ENCODE measurements at regions not wholly inside any gene's neighbourhood (a gene's known extent, or its start where the extent isn't known, plus 50 kb on each side); places are given as distances from the start of the nearest gene placed in this dataset.

- Histone ChIP-seq H3K4me3 (no peak overlapping the region), H3K4me1 (no peaks in the 10 kb centered on the region), H3K27ac (no peak overlapping the region), H3K27me3 (replicated peaks in 1 of 7) (no peaks in the 10 kb centered on the region), H3K36me3 (no peaks in the 10 kb centered on the region), H3K9me3 (no peaks in the 10 kb centered on the region)
- TF ChIP-seq POLR2AphosphoS5 (IDR thresholded peaks at IDR 0.05) (no peak), CTCF (IDR thresholded peaks at IDR 0.05 in 8 of 11, conservative IDR thresholded peaks at IDR 0.05 in 3 of 11) (no peak), POLR2A (IDR thresholded peaks at IDR 0.05) (no peak)
- DNase-seq, result no peak
- intact Hi-C loops (cut with DNase I; ENCODE audit: low total_unique reads), result no loop called here
Observed at GRCh38 chr6:138017166-138017757, 90.0 kb downstream of the PERP start.

GRCh38 chr6:138018297-138018696, 88.9 kb downstream of the PERP start:
- no peaks in the 10 kb centered on the region for H3K36me3 ChIP-seq
- no peak for DNase-seq
- H3K27me3 ChIP-seq (replicated peaks in 1 of 7), result no peaks in the 10 kb centered on the region
- H3K9me3 ChIP-seq, result no peaks in the 10 kb centered on the region
- no peak overlapping the region for H3K4me3 ChIP-seq
- H3K4me1 ChIP-seq, result no peaks in the 10 kb centered on the region
- no peak overlapping the region for H3K27ac ChIP-seq
- intact Hi-C loops (cut with DNase I; ENCODE audit: low total_unique reads), result no loop called here
- TF ChIP-seq POLR2AphosphoS5 (IDR thresholded peaks at IDR 0.05) (no peak), POLR2A (IDR thresholded peaks at IDR 0.05) (no peak), CTCF (IDR thresholded peaks at IDR 0.05 in 8 of 11, conservative IDR thresholded peaks at IDR 0.05 in 3 of 11) (no peak)

GRCh38 chr6:138025528-138025978, 81.7 kb downstream of the PERP start:
- Histone ChIP-seq H3K36me3 (no peaks in the 10 kb centered on the region), H3K9me3 (no peaks in the 10 kb centered on the region), H3K27me3 (replicated peaks in 1 of 7) (peaks cover 0 to 4% (median 0%) of the 10 kb centered on the region in 7 donors), H3K27ac (no peak overlapping the region), H3K4me1 (no peaks in the 10 kb centered on the region), H3K4me3 (no peak overlapping the region)
- no peak for DNase-seq
- WGBS, 5 donors, result 84 to 95% (median 89%) methylated on average over 2 of the region's 2 CpGs
- intact Hi-C loops (cut with DNase I; ENCODE audit: low total_unique reads), result no loop called here
- TF ChIP-seq POLR2A (IDR thresholded peaks at IDR 0.05), result no peak
- TF ChIP-seq POLR2AphosphoS5 (IDR thresholded peaks at IDR 0.05), result no peak
- no peak for TF ChIP-seq CTCF (IDR thresholded peaks at IDR 0.05 in 8 of 11, conservative IDR thresholded peaks at IDR 0.05 in 3 of 11)

DNA sequence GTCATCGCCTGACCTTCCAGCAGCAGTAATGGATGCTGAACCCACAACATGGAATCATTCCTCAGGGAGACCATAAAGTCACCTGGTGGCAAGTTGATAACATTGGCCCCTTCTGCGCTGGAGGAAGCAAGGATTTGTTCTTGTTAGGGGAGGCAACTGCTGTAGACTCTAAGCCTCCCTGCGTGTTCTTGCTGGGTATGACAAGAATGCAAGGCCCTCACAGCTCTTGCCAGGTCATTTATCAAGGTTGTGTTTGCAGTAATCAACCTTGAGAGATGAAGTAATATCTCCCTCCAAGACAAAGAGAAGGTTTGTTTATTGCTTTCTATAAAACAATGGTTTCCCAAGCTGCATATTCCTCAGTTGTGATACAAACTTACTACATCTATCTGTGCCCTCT, 80.9 kb downstream of the PERP start:
- H3K36me3 ChIP-seq, result no peaks in the 10 kb centered on the region
- no peak overlapping the region for H3K4me3 ChIP-seq
- WGBS, 5 donors, result 77 to 95% (median 91%) methylated on average over 3 of the region's 3 CpGs
- H3K27ac ChIP-seq, result no peak overlapping the region
- H3K4me1 ChIP-seq, result no peaks in the 10 kb centered on the region
- no peaks in the 10 kb centered on the region for H3K9me3 ChIP-seq
- intact Hi-C loops (cut with DNase I; ENCODE audit: low total_unique reads), result no loop called here
- H3K27me3 ChIP-seq (replicated peaks in 1 of 7), result peaks cover 0 to 4% (median 0%) of the 10 kb centered on the region in 7 donors
- DNase-seq, result no peak
- TF ChIP-seq CTCF (IDR thresholded peaks at IDR 0.05 in 8 of 11, conservative IDR thresholded peaks at IDR 0.05 in 3 of 11), result no peak
- TF ChIP-seq POLR2AphosphoS5 (IDR thresholded peaks at IDR 0.05), result no peak
- TF ChIP-seq POLR2A (IDR thresholded peaks at IDR 0.05), result no peak
